GM19238 (cell line): ENCODE measurements at regions not wholly inside any gene's neighbourhood (a gene's known extent, or its start where the extent isn't known, plus 50 kb on each side); places are given as distances from the start of the nearest gene placed in this dataset.

Experiments
- DNase-seq: peaks from one replicate; pipeline ENCODE4 v3.0.0; 2011; ENCODE audit warnings: low spot score; ENCODE audit not compliant: insufficient read length

GRCh38 chr12:114995891-114996290 lies 311.9 kb upstream of the TBX3 start:
- no peak for DNase-seq

GRCh38 chr12:114993165-114993564 lies 309.2 kb upstream of the TBX3 start:
- no peak for DNase-seq

DNA sequence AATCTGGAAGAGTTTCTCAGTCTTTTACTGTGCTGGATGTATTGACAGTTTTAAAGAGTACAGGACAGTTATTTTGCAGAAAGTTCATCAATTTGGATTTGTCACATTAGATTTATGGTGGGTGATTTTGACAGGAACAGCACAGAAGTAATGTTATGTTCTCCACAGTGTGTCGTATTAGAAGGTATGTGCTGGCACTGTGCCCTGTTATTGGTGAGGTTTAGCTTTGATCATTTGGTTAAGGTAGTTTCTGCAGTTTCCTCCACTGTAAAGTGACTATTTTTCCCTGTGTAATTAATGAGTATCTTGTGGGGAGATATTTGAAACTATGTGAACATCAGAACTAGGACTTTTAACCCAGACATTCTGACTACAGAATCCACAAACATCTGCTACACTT lies 308.5 kb upstream of the TBX3 start:
- no peak for DNase-seq

- DNase-seq, result no peak
Measured at GRCh38 chr12:114990381-114990780, 306.4 kb upstream of the TBX3 start.

DNA sequence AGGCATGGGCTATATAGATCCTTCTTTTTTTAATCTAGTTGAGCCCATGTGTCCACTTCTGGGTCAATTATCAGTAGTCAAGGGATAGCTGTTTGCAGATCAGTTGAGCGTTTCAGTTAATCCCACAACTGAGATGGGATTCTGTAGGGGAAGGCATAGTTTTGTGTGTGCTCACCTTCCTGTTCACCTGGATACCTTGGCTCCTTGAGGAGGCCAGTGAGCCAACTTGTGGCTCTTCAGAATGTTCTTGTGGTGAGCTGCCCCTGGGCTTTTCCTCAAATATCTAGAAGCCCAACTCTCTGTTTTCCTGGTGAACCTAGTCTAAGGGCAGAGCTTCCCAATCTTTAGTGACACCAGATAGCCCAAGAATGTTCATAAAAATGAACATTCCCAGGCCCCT lies 302.9 kb upstream of the TBX3 start:
- DNase-seq, result no peak

GRCh38 chr12:114986178-114986714 lies 302.3 kb upstream of the TBX3 start:
- DNase-seq, result no peak

- DNase-seq, result no peak
Measured at GRCh38 chr12:114984634-114985061, 300.7 kb upstream of the TBX3 start.

DNA sequence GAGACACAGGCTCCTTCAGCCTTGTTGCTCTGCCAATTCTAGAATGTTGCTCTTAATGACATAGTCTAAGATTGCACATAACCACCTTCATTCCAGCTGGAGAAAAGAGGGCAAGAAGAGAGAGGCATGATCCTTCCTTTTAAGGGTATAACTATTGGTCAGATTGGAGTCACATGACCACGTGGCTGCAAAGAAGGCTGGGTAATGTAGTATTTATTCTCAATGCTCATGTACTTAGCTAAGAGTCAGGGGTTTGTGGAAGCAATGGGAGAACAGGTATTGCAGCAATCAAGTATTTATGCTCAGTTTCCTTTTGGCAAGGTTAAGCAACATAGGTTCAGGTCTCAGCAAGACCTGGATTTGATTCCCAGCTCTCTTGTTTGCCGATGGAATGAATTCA lies 298.8 kb upstream of the TBX3 start:
- DNase-seq, result no peak

- DNase-seq, result no peak
Measured at GRCh38 chr12:114981036-114981435, 297.1 kb upstream of the TBX3 start.

DNA sequence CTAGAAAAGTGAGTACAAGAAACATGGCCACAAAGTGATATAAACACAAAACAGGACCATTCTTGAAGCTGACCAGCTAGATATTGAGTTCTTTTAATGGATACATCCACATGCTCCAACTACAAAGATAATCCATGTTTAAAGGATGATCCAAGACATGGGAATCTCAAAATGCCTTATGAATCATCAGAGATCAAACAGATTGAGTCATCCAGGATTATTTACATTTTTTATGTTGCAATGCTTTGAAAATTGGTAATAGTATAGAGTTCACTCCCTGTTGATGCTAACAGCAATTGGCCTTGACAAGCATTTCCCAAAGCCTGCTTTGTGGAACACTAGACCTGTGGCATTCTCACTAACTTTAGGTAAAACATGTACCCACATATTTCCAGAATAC lies 293.0 kb upstream of the TBX3 start:
- DNase-seq, result no peak

GRCh38 chr12:114976372-114976771 lies 292.4 kb upstream of the TBX3 start:
- no peak for DNase-seq

DNA sequence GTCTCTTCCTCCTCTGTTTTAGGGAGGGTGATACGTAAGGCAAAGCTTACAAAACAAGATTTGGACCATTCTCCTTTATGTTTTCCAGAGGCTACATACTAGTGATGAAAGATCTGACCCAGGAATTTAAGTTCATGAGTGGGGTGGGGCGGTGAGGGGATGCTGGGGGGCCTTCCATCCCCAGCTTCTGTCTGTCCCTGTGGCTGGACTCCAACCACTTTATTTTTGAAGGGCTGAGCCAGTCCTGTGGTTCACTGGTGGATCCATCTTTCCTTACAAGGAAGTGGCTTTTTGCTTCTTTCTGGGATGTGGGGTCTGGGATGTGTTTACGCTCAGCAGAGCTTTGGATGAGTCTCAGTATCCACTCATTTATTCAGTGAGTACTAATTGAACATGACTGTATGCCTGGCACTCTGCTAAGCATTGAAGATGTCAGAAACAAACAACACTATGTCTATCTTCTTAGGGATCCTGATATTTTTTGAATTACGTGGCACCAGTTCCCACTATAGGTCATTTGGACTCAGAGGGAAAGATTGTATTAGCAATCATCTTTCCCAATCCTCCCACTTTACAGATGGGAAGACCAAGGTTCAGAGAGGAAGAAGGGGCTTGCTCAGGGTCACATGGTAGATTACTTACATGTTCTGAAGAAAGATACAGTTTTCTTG lies 291.8 kb upstream of the TBX3 start:
- no peak for DNase-seq

- no peak for DNase-seq
Measured at GRCh38 chr12:114974826-114975639, 291.1 kb upstream of the TBX3 start.

GRCh38 chr12:114974333-114974732 lies 290.4 kb upstream of the TBX3 start:
- no peak for DNase-seq

DNA sequence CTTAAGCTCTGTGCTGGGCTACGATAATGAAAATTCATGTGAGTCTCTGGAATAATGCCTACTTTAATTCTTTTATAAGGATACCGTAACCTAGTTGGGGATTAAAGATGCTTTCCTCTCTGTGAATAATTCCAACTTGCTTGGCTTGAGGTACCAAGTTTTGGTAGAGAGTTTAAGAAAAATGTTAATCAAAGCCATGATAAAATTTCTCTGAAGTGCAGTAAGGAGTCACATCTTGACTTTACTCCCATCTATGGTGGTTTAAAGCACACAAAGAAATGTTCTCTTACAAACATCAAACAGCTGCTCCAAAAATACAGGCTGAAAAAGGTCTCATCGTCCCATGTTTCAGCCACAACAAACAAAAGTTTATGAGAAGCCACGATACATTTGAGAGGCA lies 284.8 kb upstream of the TBX3 start:
- no peak for DNase-seq

DNA sequence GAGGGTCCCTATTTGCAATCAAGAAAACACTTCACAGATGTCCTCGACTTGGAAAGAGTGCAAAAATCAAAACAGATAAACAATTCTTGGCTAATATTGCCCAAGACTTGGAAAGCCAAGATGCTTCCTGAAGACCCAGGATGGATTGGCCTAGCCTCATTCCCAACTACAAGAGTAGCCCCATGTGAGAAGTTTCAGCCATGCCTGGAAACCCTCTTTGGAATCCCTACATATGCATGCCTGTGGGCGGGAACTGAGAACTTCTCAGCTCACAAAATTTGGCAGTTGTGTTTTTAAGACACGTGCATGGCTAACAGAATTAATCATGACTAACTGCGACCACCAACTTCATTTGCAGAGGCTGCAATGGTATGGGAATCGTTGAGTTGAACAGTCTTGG lies 283.2 kb upstream of the TBX3 start:
- DNase-seq, result no peak

DNA sequence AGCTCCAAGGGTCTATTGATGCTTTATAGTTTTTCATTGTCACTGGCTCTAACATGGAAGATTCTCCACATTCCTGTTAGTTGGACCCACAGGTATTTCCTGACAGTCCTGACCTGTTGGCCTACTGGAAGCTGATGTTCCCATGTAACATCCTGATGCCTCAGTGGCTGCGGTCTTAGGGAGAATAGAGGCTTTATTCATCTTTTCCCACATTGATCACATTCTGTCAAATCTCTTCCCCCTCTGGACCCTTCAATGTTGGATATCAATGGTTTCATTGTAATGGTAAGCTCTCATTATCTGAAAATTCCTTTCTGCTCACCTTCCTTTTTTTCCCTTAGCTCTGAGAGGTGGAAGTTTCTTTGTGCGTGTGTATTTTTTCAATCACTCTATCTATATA lies 280.9 kb upstream of the TBX3 start:
- DNase-seq, result no peak

DNA sequence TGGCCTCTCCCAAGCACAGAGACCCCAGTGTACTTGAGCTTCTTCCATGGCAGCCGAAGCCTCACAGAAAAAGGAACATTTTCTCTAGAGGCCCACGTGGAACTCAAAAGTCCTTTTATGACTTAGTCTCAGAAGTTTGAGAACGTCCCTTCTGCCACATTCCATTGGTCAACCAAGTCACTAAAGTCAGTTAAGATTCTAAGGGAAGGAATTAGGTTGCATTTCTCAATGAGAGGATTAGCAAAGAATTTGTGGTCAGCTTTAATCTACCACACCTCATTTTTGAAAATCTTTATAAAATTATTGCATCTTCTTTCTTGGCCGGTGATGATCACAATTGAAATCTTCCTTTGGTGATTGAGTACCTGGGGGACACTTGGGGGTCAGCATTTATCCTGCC lies 279.9 kb upstream of the TBX3 start:
- DNase-seq, result no peak

GRCh38 chr12:114961491-114961890 lies 277.5 kb upstream of the TBX3 start:
- DNase-seq, result no peak

- DNase-seq, result no peak
Measured at GRCh38 chr12:114958538-114958937, 274.6 kb upstream of the TBX3 start.

DNA sequence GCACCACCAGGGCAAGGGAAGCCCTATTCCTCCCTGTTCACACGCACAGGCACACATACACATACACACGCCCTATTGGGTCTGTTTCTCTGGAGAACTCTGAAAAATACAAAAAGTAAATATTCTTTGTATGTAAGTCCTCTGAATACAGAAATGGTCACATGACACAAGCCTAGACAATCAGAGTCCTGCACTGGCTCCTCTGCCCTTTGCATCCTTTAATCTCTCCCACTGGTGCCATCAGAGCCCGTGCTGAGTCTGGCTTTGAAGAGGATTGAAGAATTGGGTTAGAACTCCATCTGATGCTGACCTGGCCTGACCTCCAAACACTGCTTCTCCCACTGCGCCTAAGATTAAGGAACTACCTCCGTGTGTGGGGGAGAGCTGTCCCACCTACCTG lies 273.2 kb upstream of the TBX3 start:
- DNase-seq, result no peak

DNA sequence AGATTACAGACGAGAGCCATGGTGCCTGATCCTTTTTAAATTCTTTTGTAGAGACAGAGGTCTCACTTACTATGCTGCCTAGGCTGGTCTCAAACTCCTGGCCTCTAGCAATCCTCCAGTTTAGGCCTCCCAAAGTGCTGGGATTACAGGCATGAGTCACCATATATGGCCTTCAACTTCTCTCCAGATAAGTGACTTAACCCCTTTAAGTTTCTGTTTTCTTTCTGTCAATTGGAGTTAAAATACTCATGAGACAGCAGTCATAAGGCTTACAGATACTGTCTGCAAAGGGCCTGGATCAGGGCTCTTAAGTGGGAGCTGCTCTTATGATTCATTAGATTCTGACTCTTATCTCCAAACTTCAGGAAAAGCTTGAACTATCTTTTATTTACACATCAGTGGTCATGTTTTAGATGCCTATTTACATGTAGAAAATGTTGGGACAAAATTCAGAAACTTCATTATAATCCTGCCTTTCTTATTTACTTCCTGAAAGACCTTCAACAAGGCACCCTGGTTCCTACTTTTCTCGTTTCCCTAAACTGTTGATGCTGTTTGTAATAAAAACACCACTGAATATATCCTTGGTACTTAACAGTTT lies 271.5 kb upstream of the TBX3 start:
- DNase-seq, result no peak
